ENCODE measurements at regions not wholly inside any gene's neighbourhood (a gene's known extent, or its start where the extent isn't known, plus 50 kb on each side); places are given as distances from the start of the nearest gene placed in this dataset.

GRCh38 chr5:68661237-68661636 lies 432.6 kb upstream of the SLC30A5 start:
- no peak overlapping the region for H3K27ac ChIP-seq
- TF ChIP-seq CTCF (IDR thresholded peaks at IDR 0.05; ENCODE audit: low read depth, low read length), result peak; percentile 59
- DNase-seq (ENCODE audit: low read depth in 1 of 2, low spot score in 1 of 2), result peak in 1 of 2 donors; percentile 54
- no peak overlapping the region for H3K4me3 ChIP-seq
- no peaks in the 10 kb centered on the region for H3K9me3 ChIP-seq (ENCODE audit: low read depth)
- H3K36me3 ChIP-seq, result no peaks in the 10 kb centered on the region
- H3K27me3 ChIP-seq, result no peaks in the 10 kb centered on the region
- no peaks in the 10 kb centered on the region for H3K4me1 ChIP-seq (ENCODE audit: low read depth)

- Histone ChIP-seq H3K9me3 (ENCODE audit: low read depth) (no peaks in the 10 kb centered on the region), H3K27ac (no peak overlapping the region), H3K4me3 (no peak overlapping the region), H3K4me1 (ENCODE audit: low read depth) (no peaks in the 10 kb centered on the region), H3K27me3 (no peaks in the 10 kb centered on the region), H3K36me3 (no peaks in the 10 kb centered on the region)
- TF ChIP-seq CTCF (IDR thresholded peaks at IDR 0.05; ENCODE audit: low read depth, low read length), result no peak
- no peak for DNase-seq (ENCODE audit: low read depth in 1 of 2, low spot score in 1 of 2)
These were observed 431.0 kb upstream of the SLC30A5 start for GRCh38 chr5:68662804-68663307.

- Histone ChIP-seq H3K4me1 (ENCODE audit: low read depth) (peaks cover 6% of the 10 kb centered on the region), H3K27ac (no peak overlapping the region), H3K36me3 (no peaks in the 10 kb centered on the region), H3K4me3 (no peak overlapping the region), H3K9me3 (ENCODE audit: low read depth) (no peaks in the 10 kb centered on the region), H3K27me3 (no peaks in the 10 kb centered on the region)
- TF ChIP-seq CTCF (IDR thresholded peaks at IDR 0.05; ENCODE audit: low read depth, low read length), result no peak
- DNase-seq (ENCODE audit: low read depth in 1 of 2, low spot score in 1 of 2), result no peak
These were observed 423.8 kb upstream of the SLC30A5 start for GRCh38 chr5:68669864-68670575.

- H3K36me3 ChIP-seq, result no peaks in the 10 kb centered on the region
- no peak for TF ChIP-seq CTCF (IDR thresholded peaks at IDR 0.05; ENCODE audit: low read depth, low read length)
- H3K27me3 ChIP-seq, result no peaks in the 10 kb centered on the region
- H3K27ac ChIP-seq, result no peak overlapping the region
- H3K4me3 ChIP-seq, result no peak overlapping the region
- H3K9me3 ChIP-seq (ENCODE audit: low read depth), result no peaks in the 10 kb centered on the region
- peaks cover 6% of the 10 kb centered on the region for H3K4me1 ChIP-seq (ENCODE audit: low read depth)
- DNase-seq (ENCODE audit: low read depth in 1 of 2, low spot score in 1 of 2), result no peak
These were observed 420.6 kb upstream of the SLC30A5 start for GRCh38 chr5:68673106-68673822.

GRCh38 chr5:68673823-68674180 lies 420.0 kb upstream of the SLC30A5 start:
- Histone ChIP-seq H3K9me3 (ENCODE audit: low read depth) (no peaks in the 10 kb centered on the region), H3K27ac (no peak overlapping the region), H3K27me3 (no peaks in the 10 kb centered on the region), H3K36me3 (no peaks in the 10 kb centered on the region), H3K4me3 (no peak overlapping the region), H3K4me1 (ENCODE audit: low read depth) (peaks cover 6% of the 10 kb centered on the region)
- DNase-seq (ENCODE audit: low read depth in 1 of 2, low spot score in 1 of 2), result no peak
- no peak for TF ChIP-seq CTCF (IDR thresholded peaks at IDR 0.05; ENCODE audit: low read depth, low read length)

Measured in cardiac muscle cell (in vitro differentiated cells and primary cell).